ENCODE measurements at regions not wholly inside any gene's neighbourhood (a gene's known extent, or its start where the extent isn't known, plus 50 kb on each side); places are given as distances from the start of the nearest gene placed in this dataset.
"Not testable (repeated sequence)": the region's sequence is repeated elsewhere in the genome, so short reads cannot be mapped to it uniquely, and the experiment has no call there.

GRCh38 chr13:58480061-58480460, 848.5 kb downstream of the PCDH17 start:
- Mint-ChIP-seq H3K4me1 (ENCODE audit: low read depth) (no peaks in the 10 kb centered on the region), H3K27ac (no peak overlapping the region), H3K36me3 (ENCODE audit: low read depth) (no peaks in the 10 kb centered on the region), H3K9me3 (ENCODE audit: insufficient read depth) (no peaks in the 10 kb centered on the region), H3K27me3 (ENCODE audit: low read depth) (no peaks in the 10 kb centered on the region), H3K4me3 (no peak overlapping the region)
- ChIA-PET POLR2A (no interaction called here), CTCF (no interaction called here)
- DNase-seq (no peak), ATAC-seq (no peak)

GRCh38 chr13:58488251-58488650, 856.7 kb downstream of the PCDH17 start:
- no peak overlapping the region for H3K4me3 Mint-ChIP-seq
- ChIA-PET CTCF (no interaction called here), POLR2A (no interaction called here)
- ATAC-seq (no peak), DNase-seq (no peak)
- no peak overlapping the region for H3K27ac Mint-ChIP-seq
- H3K9me3 Mint-ChIP-seq (ENCODE audit: insufficient read depth) = peaks cover 4% of the 10 kb centered on the region
- H3K36me3 Mint-ChIP-seq (ENCODE audit: low read depth) = no peaks in the 10 kb centered on the region
- no peaks in the 10 kb centered on the region for H3K27me3 Mint-ChIP-seq (ENCODE audit: low read depth)
- H3K4me1 Mint-ChIP-seq (ENCODE audit: low read depth) = no peaks in the 10 kb centered on the region

GRCh38 chr13:58495668-58496067, 864.1 kb downstream of the PCDH17 start:
- no peaks in the 10 kb centered on the region for H3K36me3 Mint-ChIP-seq (ENCODE audit: low read depth)
- H3K27me3 Mint-ChIP-seq (ENCODE audit: low read depth) = no peaks in the 10 kb centered on the region
- no peak overlapping the region for H3K4me3 Mint-ChIP-seq
- DNase-seq (no peak), ATAC-seq (no peak)
- H3K4me1 Mint-ChIP-seq (ENCODE audit: low read depth) = no peaks in the 10 kb centered on the region
- peaks cover 3% of the 10 kb centered on the region for H3K9me3 Mint-ChIP-seq (ENCODE audit: insufficient read depth)
- POLR2A ChIA-PET = no interaction called here
- H3K27ac Mint-ChIP-seq = no peak overlapping the region
- CTCF ChIA-PET = no interaction called here

DNA sequence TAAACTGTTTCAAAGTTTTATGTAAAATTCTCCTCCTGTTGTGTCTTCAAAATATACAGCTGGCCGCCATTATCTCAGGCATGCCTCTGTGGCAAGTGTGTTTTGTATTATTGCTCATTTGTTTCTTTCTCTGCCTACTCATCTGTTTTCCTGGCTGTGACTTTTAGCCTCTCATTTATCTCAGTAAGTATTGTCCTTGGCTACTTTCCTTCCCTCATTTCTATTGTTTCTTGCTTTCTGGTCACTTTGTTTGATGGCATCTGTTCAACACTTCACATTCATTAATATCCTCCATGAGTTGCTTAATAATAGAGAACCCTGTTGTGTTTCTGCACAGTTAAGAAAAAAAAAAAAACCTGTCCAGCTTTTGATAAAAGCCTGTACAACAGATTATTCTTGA, 869.4 kb downstream of the PCDH17 start:
- ChIA-PET POLR2A (no interaction called here), CTCF (no interaction called here)
- ATAC-seq (no peak), DNase-seq (no peak)
- Mint-ChIP-seq H3K4me1 (ENCODE audit: low read depth) (no peaks in the 10 kb centered on the region), H3K9me3 (ENCODE audit: insufficient read depth) (peaks cover 8% of the 10 kb centered on the region), H3K4me3 (no peak overlapping the region), H3K27me3 (ENCODE audit: low read depth) (no peaks in the 10 kb centered on the region), H3K36me3 (ENCODE audit: low read depth) (no peaks in the 10 kb centered on the region), H3K27ac (no peak overlapping the region)

DNA sequence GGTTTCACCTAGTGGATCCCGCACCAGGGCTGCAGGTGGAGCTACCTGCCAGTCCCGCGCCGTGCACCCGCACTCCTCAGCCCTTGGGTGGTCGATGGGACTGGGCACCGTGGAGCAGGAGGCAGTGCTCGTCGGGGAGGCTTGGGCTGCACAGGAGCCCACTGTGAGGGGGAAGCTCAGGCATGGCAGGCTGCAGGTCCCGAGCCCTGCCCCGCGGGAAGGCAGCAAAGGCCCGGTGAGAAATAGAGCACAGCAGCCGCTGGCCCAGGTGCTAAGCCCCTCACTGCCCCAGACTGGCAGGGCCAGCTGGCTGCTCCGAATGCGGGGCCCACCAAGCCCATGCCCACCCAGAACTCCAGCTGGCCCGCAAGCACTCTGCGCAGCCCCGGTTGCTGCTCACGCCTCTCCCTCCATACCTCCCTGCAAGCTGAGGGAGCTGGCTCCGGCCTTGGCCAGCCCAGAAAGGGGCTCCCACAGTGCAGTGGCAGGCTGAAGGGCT, 872.7 kb downstream of the PCDH17 start:
- H3K4me3 Mint-ChIP-seq, CTCF ChIA-PET: not testable (repeated sequence)

DNA sequence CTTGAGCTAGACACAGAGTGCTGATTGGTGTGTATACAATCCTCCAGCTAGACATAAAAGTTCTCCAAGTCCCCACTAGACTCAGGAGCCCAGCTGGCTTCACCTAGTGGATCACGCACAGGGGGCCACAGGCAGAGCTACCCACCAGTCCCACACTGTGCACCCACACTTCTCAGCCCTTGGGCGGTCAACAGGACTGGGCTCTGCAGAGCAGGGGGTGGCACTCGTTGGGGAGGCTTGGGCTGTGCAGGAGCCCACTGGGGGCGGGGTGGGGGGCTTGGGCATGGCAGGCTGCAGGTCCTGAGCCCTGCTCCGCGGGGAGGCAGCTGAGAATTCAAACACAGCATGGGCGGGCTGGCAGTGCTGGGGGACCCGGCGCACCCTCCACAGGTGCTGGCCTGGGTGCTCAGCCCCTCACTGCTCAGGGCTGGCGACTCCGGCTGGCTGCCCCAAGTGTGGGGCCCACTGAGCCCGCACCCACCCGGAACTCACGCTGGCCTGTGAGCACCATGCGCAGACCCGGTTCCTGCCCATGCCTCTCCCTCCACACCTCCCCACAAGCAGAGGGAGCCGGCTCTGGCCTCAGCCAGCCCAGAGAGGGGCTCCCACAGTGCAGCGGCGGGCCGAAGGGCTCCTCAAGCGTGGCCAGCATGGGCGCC, 873.8 kb downstream of the PCDH17 start:
- ATAC-seq; H3K4me3 Mint-ChIP-seq; CTCF ChIA-PET; H3K4me1 Mint-ChIP-seq (ENCODE audit: low read depth); DNase-seq; POLR2A ChIA-PET; H3K27ac Mint-ChIP-seq; H3K27me3 Mint-ChIP-seq (ENCODE audit: low read depth); H3K36me3 Mint-ChIP-seq (ENCODE audit: low read depth): not testable (repeated sequence)
- peaks cover 18% of the 10 kb centered on the region for H3K9me3 Mint-ChIP-seq (ENCODE audit: insufficient read depth)

More for the DNA sequence above, 872.7 kb downstream of the PCDH17 start:
- DNase-seq; ATAC-seq; H3K4me1 Mint-ChIP-seq (ENCODE audit: low read depth); POLR2A ChIA-PET; H3K27ac Mint-ChIP-seq; H3K36me3 Mint-ChIP-seq (ENCODE audit: low read depth); H3K27me3 Mint-ChIP-seq (ENCODE audit: low read depth): not testable (repeated sequence)
- peaks cover 17% of the 10 kb centered on the region for H3K9me3 Mint-ChIP-seq (ENCODE audit: insufficient read depth)

DNA sequence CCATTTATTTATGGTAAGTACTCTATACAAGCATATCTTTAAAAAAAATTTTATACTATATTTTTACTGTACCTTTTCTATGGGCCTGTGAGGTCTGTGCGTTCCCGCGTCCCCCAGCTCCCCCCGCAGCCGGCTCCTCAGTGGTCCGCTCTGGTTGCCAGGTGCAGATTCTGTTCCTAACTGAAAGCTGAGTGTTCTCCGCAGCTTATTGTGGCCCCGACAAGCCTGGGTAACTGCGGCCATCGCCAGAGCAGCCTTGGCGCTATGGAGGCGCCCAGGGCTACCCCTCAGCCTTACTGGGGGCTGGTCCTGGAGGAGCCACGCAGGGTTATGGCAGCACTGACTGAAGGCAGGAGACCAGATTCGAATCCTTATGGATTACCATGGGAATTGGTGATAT, 896.8 kb downstream of the PCDH17 start:
- no peak overlapping the region for H3K27ac Mint-ChIP-seq
- peaks cover 11% of the 10 kb centered on the region for H3K9me3 Mint-ChIP-seq (ENCODE audit: insufficient read depth)
- no peaks in the 10 kb centered on the region for H3K27me3 Mint-ChIP-seq (ENCODE audit: low read depth)
- POLR2A ChIA-PET = no interaction called here
- H3K4me3 Mint-ChIP-seq = no peak overlapping the region
- CTCF ChIA-PET = no interaction called here
- no peaks in the 10 kb centered on the region for H3K36me3 Mint-ChIP-seq (ENCODE audit: low read depth)
- ATAC-seq (no peak), DNase-seq (no peak)
- no peaks in the 10 kb centered on the region for H3K4me1 Mint-ChIP-seq (ENCODE audit: low read depth)

DNA sequence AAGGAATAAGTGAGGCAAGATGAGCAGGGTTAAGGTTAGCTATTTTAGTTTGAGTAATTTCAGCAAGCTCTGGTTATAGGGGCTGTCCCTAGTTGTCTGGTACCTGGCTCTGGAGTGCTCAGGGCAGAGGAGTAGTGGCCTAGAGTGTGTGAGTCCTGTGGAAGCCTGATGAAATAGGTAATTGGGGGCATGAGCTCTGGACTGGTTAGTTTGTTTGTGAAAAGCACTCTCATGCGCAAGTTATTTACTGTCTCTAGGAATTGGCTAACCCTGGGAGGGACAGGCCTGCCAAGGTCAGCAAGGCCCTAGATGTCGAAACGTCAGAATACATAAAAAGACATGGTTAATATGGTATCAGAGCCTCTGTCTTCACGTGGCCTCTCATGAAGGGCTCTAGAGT, 900.1 kb downstream of the PCDH17 start:
- ATAC-seq (no peak), DNase-seq (no peak)
- CTCF ChIA-PET = no interaction called here
- H3K36me3 Mint-ChIP-seq (ENCODE audit: low read depth) = no peaks in the 10 kb centered on the region
- no peak overlapping the region for H3K27ac Mint-ChIP-seq
- no peaks in the 10 kb centered on the region for H3K27me3 Mint-ChIP-seq (ENCODE audit: low read depth)
- POLR2A ChIA-PET = no interaction called here
- peaks cover 11% of the 10 kb centered on the region for H3K9me3 Mint-ChIP-seq (ENCODE audit: insufficient read depth)
- no peak overlapping the region for H3K4me3 Mint-ChIP-seq
- H3K4me1 Mint-ChIP-seq (ENCODE audit: low read depth) = no peaks in the 10 kb centered on the region

DNA sequence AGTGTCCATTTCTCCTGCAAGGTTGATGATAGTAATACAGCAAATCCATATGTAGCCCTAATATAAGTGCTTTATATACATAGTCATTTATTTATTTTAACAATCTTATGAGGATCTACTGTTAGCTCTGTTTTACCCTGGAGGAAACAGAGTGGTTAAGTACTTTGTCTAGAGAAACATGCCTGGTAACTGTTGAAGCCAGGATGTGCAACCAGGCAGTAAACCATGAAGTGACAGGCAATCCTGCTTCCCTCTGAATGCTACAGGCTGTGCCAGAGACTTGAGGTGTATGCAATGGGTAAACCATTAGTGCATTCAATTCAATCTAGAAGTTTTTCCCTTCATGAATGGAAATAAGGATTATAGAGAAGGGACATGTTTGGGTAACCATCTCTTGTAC, 911.0 kb downstream of the PCDH17 start:
- no peak overlapping the region for H3K4me3 Mint-ChIP-seq
- no peaks in the 10 kb centered on the region for H3K36me3 Mint-ChIP-seq (ENCODE audit: low read depth)
- ChIA-PET CTCF (no interaction called here), POLR2A (no interaction called here)
- no peak for DNase-seq
- no peaks in the 10 kb centered on the region for H3K27me3 Mint-ChIP-seq (ENCODE audit: low read depth)
- no peak for ATAC-seq
- peaks cover 7% of the 10 kb centered on the region for H3K9me3 Mint-ChIP-seq (ENCODE audit: insufficient read depth)
- H3K4me1 Mint-ChIP-seq (ENCODE audit: low read depth) = no peaks in the 10 kb centered on the region
- H3K27ac Mint-ChIP-seq = no peak overlapping the region

DNA sequence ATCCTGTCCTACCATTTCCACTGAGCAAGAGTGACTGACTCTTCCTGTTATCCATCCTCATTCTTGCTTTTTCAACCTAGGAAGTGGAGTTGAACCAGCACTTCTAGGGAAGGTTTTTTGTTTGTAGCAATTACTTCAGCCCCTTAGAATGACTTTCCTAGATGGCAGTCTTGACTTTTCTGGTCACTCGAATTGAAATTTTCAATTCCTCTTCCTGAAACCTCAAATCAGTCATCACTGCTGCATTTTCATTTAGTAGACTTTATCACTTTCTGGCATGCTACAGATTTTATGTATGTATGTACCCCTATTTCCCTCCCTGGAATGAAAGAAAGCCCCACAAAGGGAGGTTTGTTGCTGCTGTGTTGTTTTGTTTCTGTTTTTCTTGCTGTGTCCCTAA, 915.9 kb downstream of the PCDH17 start:
- ATAC-seq = no peak
- Mint-ChIP-seq H3K27me3 (ENCODE audit: low read depth) (no peaks in the 10 kb centered on the region), H3K4me1 (ENCODE audit: low read depth) (no peaks in the 10 kb centered on the region), H3K36me3 (ENCODE audit: low read depth) (no peaks in the 10 kb centered on the region), H3K9me3 (ENCODE audit: insufficient read depth) (peaks cover 5% of the 10 kb centered on the region), H3K27ac (no peak overlapping the region), H3K4me3 (no peak overlapping the region)
- CTCF ChIA-PET = no interaction called here
- DNase-seq = no peak
- POLR2A ChIA-PET = no interaction called here

DNA sequence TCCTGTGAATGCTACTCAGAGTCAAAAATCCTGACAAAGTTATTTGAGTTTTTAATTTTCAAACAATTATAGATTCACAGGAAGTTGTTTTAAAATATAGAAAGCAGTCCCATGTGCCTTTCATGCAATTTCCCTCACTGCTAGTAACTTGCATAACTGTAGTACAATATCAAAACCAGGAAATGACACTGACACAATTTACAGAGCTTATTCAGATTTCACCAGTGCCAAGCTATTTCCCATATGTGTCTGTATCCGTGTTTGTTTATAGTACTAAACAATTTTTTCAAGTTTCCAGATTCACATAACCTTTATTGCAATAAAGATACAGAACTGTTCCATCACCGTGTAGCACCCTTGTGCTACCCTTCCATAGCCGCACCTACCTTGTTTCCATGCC, 934.6 kb downstream of the PCDH17 start:
- Mint-ChIP-seq H3K36me3 (ENCODE audit: low read depth) (no peaks in the 10 kb centered on the region), H3K4me1 (ENCODE audit: low read depth) (no peaks in the 10 kb centered on the region), H3K27ac (no peak overlapping the region), H3K9me3 (ENCODE audit: insufficient read depth) (peaks cover 4% of the 10 kb centered on the region), H3K27me3 (ENCODE audit: low read depth) (no peaks in the 10 kb centered on the region), H3K4me3 (no peak overlapping the region)
- ATAC-seq = no peak
- DNase-seq = no peak
- CTCF ChIA-PET = no interaction called here
- POLR2A ChIA-PET = no interaction called here

- POLR2A ChIA-PET = no interaction called here
- no peak overlapping the region for H3K27ac Mint-ChIP-seq
Observed at GRCh38 chr13:58573743-58574142, 942.2 kb downstream of the PCDH17 start.

DNA sequence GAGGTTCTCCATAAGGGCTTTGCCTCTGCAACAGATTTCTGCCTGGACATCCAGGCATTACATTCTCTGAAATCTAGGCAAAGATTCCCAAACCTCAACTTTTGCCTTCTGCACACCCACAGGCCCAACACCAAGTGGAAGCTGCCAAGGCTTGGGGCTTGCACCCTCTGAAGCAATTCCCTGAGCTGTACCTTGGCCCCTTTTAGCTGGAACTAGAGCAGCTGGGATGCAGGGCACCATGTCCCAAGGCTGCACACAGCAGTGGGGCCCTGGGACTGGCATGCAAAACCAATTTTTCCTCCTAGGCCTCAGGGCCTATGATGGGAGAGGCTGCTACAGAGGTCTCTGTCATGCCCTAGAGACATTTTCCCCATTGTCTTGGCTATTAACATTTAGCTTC, 943.2 kb downstream of the PCDH17 start:
- H3K4me1 Mint-ChIP-seq (ENCODE audit: low read depth) = no peaks in the 10 kb centered on the region
- POLR2A ChIA-PET = no interaction called here

More at GRCh38 chr13:58573743-58574142, 942.2 kb downstream of the PCDH17 start:
- Mint-ChIP-seq H3K9me3 (ENCODE audit: insufficient read depth) (peaks cover 9% of the 10 kb centered on the region), H3K27me3 (ENCODE audit: low read depth) (no peaks in the 10 kb centered on the region), H3K4me3 (no peak overlapping the region), H3K36me3 (ENCODE audit: low read depth) (no peaks in the 10 kb centered on the region), H3K4me1 (ENCODE audit: low read depth) (no peaks in the 10 kb centered on the region)
- no peak for DNase-seq
- CTCF ChIA-PET = no interaction called here
- ATAC-seq = no peak

More for the DNA sequence above, 943.2 kb downstream of the PCDH17 start:
- H3K27ac Mint-ChIP-seq = no peak overlapping the region
- no peaks in the 10 kb centered on the region for H3K27me3 Mint-ChIP-seq (ENCODE audit: low read depth)
- H3K4me3 Mint-ChIP-seq = no peak overlapping the region
- H3K36me3 Mint-ChIP-seq (ENCODE audit: low read depth) = no peaks in the 10 kb centered on the region
- peaks cover 18% of the 10 kb centered on the region for H3K9me3 Mint-ChIP-seq (ENCODE audit: insufficient read depth)
- DNase-seq (no peak), ATAC-seq (no peak)
- CTCF ChIA-PET = no interaction called here
